PFSK-1 (cell line): ENCODE measurements at regions not wholly inside any gene's neighbourhood (a gene's known extent, or its start where the extent isn't known, plus 50 kb on each side); places are given as distances from the start of the nearest gene placed in this dataset.

Experiments used
- POLR2AphosphoS5 ChIP-seq: IDR thresholded peaks from 2 replicates; pipeline ENCODE4 v1.6.1; 2012; ENCODE audit warnings: low read depth, mild to moderate bottlenecking, control low read depth, low read length, moderate library complexity
- SIN3A ChIP-seq: IDR thresholded peaks from 2 replicates; pipeline ENCODE4 v1.6.1; 2012; ENCODE audit warnings: mild to moderate bottlenecking, low read length, moderate library complexity, borderline replicate concordance; ENCODE audit not compliant: insufficient read depth
- TAF1 ChIP-seq: IDR thresholded peaks from 2 replicates; pipeline ENCODE4 v1.6.1; 2012; ENCODE audit warnings: low read length, control low read depth, borderline replicate concordance; ENCODE audit not compliant: insufficient read depth
- TF ChIP-seq, protein P1 (sequence below), 2 experiments: IDR thresholded peaks; 2 replicates each; pipeline versions ENCODE4 v1.6.1 to v1.8.0; 2011 to 2012; ENCODE audit warnings: low read depth in 2 of 2, low read length in 2 of 2, control low read depth in 1 of 2, inconsistent platforms in 1 of 2, mild to moderate bottlenecking in 1 of 2, moderate library complexity in 1 of 2; ENCODE audit not compliant: insufficient read depth in 1 of 2

DNA sequence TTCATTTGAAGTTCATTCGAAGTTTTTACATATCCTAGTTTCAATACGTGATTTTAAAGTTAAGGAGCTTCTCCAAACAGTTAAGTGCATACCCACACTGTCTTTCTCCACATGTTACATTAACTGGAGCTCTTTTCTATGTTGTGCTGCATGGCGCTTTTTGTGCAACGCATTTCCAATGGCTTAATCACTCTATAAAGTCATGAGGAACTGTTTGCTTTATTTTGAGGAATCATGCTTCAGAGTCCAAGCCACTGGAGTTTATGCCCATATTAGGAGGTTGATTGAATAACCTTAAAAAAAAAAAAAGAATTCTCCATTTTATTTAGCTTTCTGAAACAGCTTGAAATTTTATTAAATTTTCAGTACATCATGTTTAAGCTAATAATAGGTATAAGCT lies 109.4 kb upstream of the MBNL1 start:
- TF ChIP-seq SIN3A (no peak), POLR2AphosphoS5 (no peak), TAF1 (no peak)
- TF ChIP-seq, protein P1, sequence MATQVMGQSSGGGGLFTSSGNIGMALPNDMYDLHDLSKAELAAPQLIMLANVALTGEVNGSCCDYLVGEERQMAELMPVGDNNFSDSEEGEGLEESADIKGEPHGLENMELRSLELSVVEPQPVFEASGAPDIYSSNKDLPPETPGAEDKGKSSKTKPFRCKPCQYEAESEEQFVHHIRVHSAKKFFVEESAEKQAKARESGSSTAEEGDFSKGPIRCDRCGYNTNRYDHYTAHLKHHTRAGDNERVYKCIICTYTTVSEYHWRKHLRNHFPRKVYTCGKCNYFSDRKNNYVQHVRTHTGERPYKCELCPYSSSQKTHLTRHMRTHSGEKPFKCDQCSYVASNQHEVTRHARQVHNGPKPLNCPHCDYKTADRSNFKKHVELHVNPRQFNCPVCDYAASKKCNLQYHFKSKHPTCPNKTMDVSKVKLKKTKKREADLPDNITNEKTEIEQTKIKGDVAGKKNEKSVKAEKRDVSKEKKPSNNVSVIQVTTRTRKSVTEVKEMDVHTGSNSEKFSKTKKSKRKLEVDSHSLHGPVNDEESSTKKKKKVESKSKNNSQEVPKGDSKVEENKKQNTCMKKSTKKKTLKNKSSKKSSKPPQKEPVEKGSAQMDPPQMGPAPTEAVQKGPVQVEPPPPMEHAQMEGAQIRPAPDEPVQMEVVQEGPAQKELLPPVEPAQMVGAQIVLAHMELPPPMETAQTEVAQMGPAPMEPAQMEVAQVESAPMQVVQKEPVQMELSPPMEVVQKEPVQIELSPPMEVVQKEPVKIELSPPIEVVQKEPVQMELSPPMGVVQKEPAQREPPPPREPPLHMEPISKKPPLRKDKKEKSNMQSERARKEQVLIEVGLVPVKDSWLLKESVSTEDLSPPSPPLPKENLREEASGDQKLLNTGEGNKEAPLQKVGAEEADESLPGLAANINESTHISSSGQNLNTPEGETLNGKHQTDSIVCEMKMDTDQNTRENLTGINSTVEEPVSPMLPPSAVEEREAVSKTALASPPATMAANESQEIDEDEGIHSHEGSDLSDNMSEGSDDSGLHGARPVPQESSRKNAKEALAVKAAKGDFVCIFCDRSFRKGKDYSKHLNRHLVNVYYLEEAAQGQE (IDR thresholded peaks at IDR 0.05; ENCODE audit: insufficient read depth in 1 of 2, low read depth in 2 of 2, low read length in 2 of 2) = no peak
